ENCODE measurements at regions not wholly inside any gene's neighbourhood (a gene's known extent, or its start where the extent isn't known, plus 50 kb on each side); places are given as distances from the start of the nearest gene placed in this dataset.

- TF ChIP-seq REST (IDR thresholded peaks at IDR 0.05; ENCODE audit: insufficient read depth in 1 of 2, low read depth in 2 of 2, low read length in 2 of 2) = no peak
- no peak for TF ChIP-seq POLR2AphosphoS5 (IDR thresholded peaks at IDR 0.05; ENCODE audit: low read depth, low read length)
Measured at GRCh38 chr15:70213794-70214193, 116.1 kb upstream of the TLE3 start.
